KG1 (cell line): ENCODE measurements at regions not wholly inside any gene's neighbourhood (a gene's known extent, or its start where the extent isn't known, plus 50 kb on each side); places are given as distances from the start of the nearest gene placed in this dataset.
"Not testable (repeated sequence)": the region's sequence is repeated elsewhere in the genome, so short reads cannot be mapped to it uniquely, and the experiment has no call there.

Experiments used
- DNase-seq: peaks from one replicate; lab custom pipeline; 2025; lab: John Stamatoyannopoulos, UW

GRCh38 chr2:17362956-17363355 is 155.3 kb downstream of the RAD51AP2 start:
- no peak for DNase-seq

GRCh38 chr2:17355608-17356329 is 162.5 kb downstream of the RAD51AP2 start:
- no peak for DNase-seq

GRCh38 chr2:17353263-17353662 is 165.0 kb downstream of the RAD51AP2 start:
- no peak for DNase-seq

- not testable (repeated sequence) for DNase-seq
These were observed 175.5 kb downstream of the RAD51AP2 start for GRCh38 chr2:17342692-17343091.

- no peak for DNase-seq
These were observed 180.7 kb downstream of the RAD51AP2 start for GRCh38 chr2:17337507-17337906.

GRCh38 chr2:17336458-17336857 is 181.8 kb downstream of the RAD51AP2 start:
- DNase-seq, result no peak

GRCh38 chr2:17334300-17334699 is 183.9 kb downstream of the RAD51AP2 start:
- DNase-seq, result no peak

- no peak for DNase-seq
These were observed 186.6 kb downstream of the RAD51AP2 start for GRCh38 chr2:17331636-17332035.

GRCh38 chr2:17328161-17328560 is 190.1 kb downstream of the RAD51AP2 start:
- DNase-seq, result no peak

- DNase-seq, result no peak
These were observed 190.6 kb downstream of the RAD51AP2 start for GRCh38 chr2:17327649-17328048.

GRCh38 chr2:17326717-17327116 is 191.5 kb downstream of the RAD51AP2 start:
- no peak for DNase-seq

- no peak for DNase-seq
These were observed 194.5 kb downstream of the RAD51AP2 start for GRCh38 chr2:17323697-17324096.

- DNase-seq, result no peak
These were observed 195.8 kb downstream of the RAD51AP2 start for GRCh38 chr2:17322461-17322860.

GRCh38 chr2:17319090-17319489 is 199.2 kb downstream of the RAD51AP2 start:
- DNase-seq, result no peak

- no peak for DNase-seq
These were observed 200.2 kb downstream of the RAD51AP2 start for GRCh38 chr2:17318013-17318412.

GRCh38 chr2:17317439-17317976 is 200.7 kb downstream of the RAD51AP2 start:
- no peak for DNase-seq

- DNase-seq, result no peak
These were observed 205.0 kb downstream of the RAD51AP2 start for GRCh38 chr2:17313261-17313660.

- DNase-seq, result no peak
These were observed 206.3 kb downstream of the RAD51AP2 start for GRCh38 chr2:17311771-17312511.

GRCh38 chr2:17311106-17311619 is 207.1 kb downstream of the RAD51AP2 start:
- DNase-seq, result no peak

- DNase-seq, result no peak
These were observed 208.4 kb downstream of the RAD51AP2 start for GRCh38 chr2:17309741-17310339.

- no peak for DNase-seq
These were observed 209.1 kb downstream of the RAD51AP2 start for GRCh38 chr2:17309181-17309580.

GRCh38 chr2:17306706-17307105 is 211.5 kb downstream of the RAD51AP2 start:
- DNase-seq, result no peak

GRCh38 chr2:17306219-17306618 is 212.0 kb downstream of the RAD51AP2 start:
- no peak for DNase-seq
